Transverse colon (tissue), 4 donors: ENCODE measurements at regions not wholly inside any gene's neighbourhood (a gene's known extent, or its start where the extent isn't known, plus 50 kb on each side); places are given as distances from the start of the nearest gene placed in this dataset.

ENCODE experiments used
- POLR2AphosphoS5 ChIP-seq, 3 donors: sonication (generic); formaldehyde crosslinking; IDR thresholded peaks; one replicate each; pipeline ENCODE4 v1.6.1; 2016; ENCODE audit warnings: antibody characterized with exemption in 3 of 3
- TF ChIP-seq, protein P1 (sequence below), 5 experiments: fragments of 200-600 bp in 3 of 5; fragments of 450-650 bp in 2 of 5; sonication (generic) in 3 of 5; IDR thresholded peaks; 1 replicate in 2 of 5; 2 replicates in 3 of 5; pipeline ENCODE4 v1.5.1; 2016 to 2017; ENCODE audit warnings: antibody characterized with exemption in 5 of 5, inconsistent platforms in 3 of 5, mild to moderate bottlenecking in 2 of 5, moderate library complexity in 1 of 5

DNA sequence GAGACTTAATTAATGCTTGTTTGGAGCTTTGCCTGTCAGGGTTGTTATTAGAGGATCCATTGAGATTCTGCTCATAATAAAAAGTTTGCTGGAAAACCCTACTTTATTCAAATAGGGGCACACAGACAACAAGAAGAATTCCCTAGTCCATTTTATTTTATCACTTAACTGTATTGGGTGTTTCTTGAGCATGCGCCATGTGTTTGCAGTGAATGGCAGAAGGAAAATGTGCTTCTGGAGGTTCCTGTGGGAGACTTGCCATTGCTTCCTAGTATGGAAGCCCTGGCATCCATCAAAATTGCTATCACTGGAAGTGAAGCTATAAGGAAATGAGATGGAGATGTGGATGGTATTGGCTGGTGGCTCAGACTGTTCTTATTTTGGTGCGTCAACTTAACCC is 106.6 kb upstream of the GALNT18 start:
- TF ChIP-seq, protein P1, sequence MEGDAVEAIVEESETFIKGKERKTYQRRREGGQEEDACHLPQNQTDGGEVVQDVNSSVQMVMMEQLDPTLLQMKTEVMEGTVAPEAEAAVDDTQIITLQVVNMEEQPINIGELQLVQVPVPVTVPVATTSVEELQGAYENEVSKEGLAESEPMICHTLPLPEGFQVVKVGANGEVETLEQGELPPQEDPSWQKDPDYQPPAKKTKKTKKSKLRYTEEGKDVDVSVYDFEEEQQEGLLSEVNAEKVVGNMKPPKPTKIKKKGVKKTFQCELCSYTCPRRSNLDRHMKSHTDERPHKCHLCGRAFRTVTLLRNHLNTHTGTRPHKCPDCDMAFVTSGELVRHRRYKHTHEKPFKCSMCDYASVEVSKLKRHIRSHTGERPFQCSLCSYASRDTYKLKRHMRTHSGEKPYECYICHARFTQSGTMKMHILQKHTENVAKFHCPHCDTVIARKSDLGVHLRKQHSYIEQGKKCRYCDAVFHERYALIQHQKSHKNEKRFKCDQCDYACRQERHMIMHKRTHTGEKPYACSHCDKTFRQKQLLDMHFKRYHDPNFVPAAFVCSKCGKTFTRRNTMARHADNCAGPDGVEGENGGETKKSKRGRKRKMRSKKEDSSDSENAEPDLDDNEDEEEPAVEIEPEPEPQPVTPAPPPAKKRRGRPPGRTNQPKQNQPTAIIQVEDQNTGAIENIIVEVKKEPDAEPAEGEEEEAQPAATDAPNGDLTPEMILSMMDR (IDR thresholded peaks at IDR 0.05): no peak
- no peak for TF ChIP-seq POLR2AphosphoS5 (IDR thresholded peaks at IDR 0.05)
